ENCODE measurements at regions not wholly inside any gene's neighbourhood (a gene's known extent, or its start where the extent isn't known, plus 50 kb on each side); places are given as distances from the start of the nearest gene placed in this dataset.

GRCh38 chr19:30648866-30649862, 277.0 kb downstream of the ZNF536 start:
- H3K27ac ChIP-seq (ENCODE audit: low read depth, low read length) = no peak overlapping the region
- no peak overlapping the region for H3K4me2 ChIP-seq (ENCODE audit: insufficient read depth in 1 of 2, low read depth in 2 of 2, low read length in 2 of 2)
- no peaks in the 10 kb centered on the region; a peak in 1 of 7 replicates for H3K4me1 ChIP-seq (replicated peaks in 1 of 4; ENCODE audit: control insufficient read depth in 3 of 4, insufficient read depth in 4 of 4, low read length in 3 of 4)
- no peak overlapping the region for H3K4me3 ChIP-seq (ENCODE audit: extremely low read depth in 1 of 4, insufficient read depth in 2 of 4, low read depth in 3 of 4, low read length in 4 of 4)
- FAIRE-seq (no peak), DNase-seq (ENCODE audit: low read depth in 1 of 2, low spot score in 2 of 2) (no peak)
- H2BK5ac ChIP-seq (ENCODE audit: low read depth, low read length) = no peak overlapping the region
- no peak overlapping the region for H2BK20ac ChIP-seq (ENCODE audit: low read length)
- no peaks in the 10 kb centered on the region for H4K20me1 ChIP-seq (replicated peaks in 1 of 2; ENCODE audit: control insufficient read depth in 1 of 2, insufficient read depth in 2 of 2, low read length in 2 of 2)
- H2BK120ac ChIP-seq (replicated peaks; ENCODE audit: low read depth, low read length) = no peak overlapping the region
- no peak overlapping the region for H3K9ac ChIP-seq (replicated peaks in 1 of 4; ENCODE audit: extremely low read depth in 1 of 4, low read depth in 3 of 4, low read length in 3 of 4)
- H4K5ac ChIP-seq (ENCODE audit: insufficient read length, low read depth, low read length) = no peak overlapping the region
- ChIA-PET CTCF (ENCODE audit: partially characterized antibody) (interaction anchor here (0.6 to 1.7 kb wide), 21 partner anchors 17 to 905 kb away, joined by 3 to 7 read pairs (median 3); no protein-coding TSS in a partner anchor), POLR2A (ENCODE audit: partially characterized antibody) (interaction anchor here (1.5 kb wide), 1 partner anchor 202 kb away, joined by 3 read pairs; no protein-coding TSS in a partner anchor)
- no peaks in the 10 kb centered on the region for H3K79me2 ChIP-seq (ENCODE audit: control insufficient read depth in 1 of 2, insufficient read depth in 2 of 2, low read length in 2 of 2)
- H3K27me3 ChIP-seq (replicated peaks in 1 of 4; ENCODE audit: control insufficient read depth in 3 of 4, extremely low read depth in 1 of 4, insufficient read depth in 3 of 4, low read length in 3 of 4) = no peaks in the 10 kb centered on the region
- H3K18ac ChIP-seq (ENCODE audit: extremely low read depth, low read length) = no peak overlapping the region
- H3K79me1 ChIP-seq (ENCODE audit: low read depth, low read length) = no peaks in the 10 kb centered on the region
- H3K14ac ChIP-seq (ENCODE audit: insufficient read length) = no peak overlapping the region
- H4K91ac ChIP-seq (replicated peaks; ENCODE audit: insufficient read length, low read length) = no peak overlapping the region
- no peaks in the 10 kb centered on the region for H3K23me2 ChIP-seq (ENCODE audit: low read depth, low read length)
- no peak overlapping the region for H3K23ac ChIP-seq (ENCODE audit: insufficient read length)
- H3K36me3 ChIP-seq (ENCODE audit: control insufficient read depth in 2 of 4, insufficient read depth in 4 of 4, low read length in 3 of 4) = no peaks in the 10 kb centered on the region
- 86% methylated on average over 12 of the region's 12 CpGs; no CpG with 5 or more reads in 1 of the 2 experiments for WGBS, 2 experiments (ENCODE audit: extremely low coverage in 1 of 2, insufficient coverage in 1 of 2, insufficient read length in 1 of 2, insufficient replicate concordance in 2 of 2, low coverage in 1 of 2, low lambda C conversion rate in 2 of 2, missing lambda C conversion rate in 1 of 2)
- no peak overlapping the region for H3K56ac ChIP-seq (replicated peaks; ENCODE audit: insufficient read length, low read depth, low read length)
- H3K4ac ChIP-seq (replicated peaks; ENCODE audit: insufficient read length, low read depth, low read length) = no peak overlapping the region
- no peak overlapping the region for H2BK12ac ChIP-seq (ENCODE audit: low read depth, low read length)
- H3K9me3 ChIP-seq (ENCODE audit: insufficient read depth in 2 of 2, low read depth in 1 of 2, low read length in 1 of 2) = no peaks in the 10 kb centered on the region
- H4K8ac ChIP-seq (ENCODE audit: extremely low read depth, insufficient read depth, low read length) = no peak overlapping the region
- H2BK15ac ChIP-seq (ENCODE audit: low read length) = no peak overlapping the region
- H2AK5ac ChIP-seq (ENCODE audit: low read depth, low read length) = no peak overlapping the region
- H2AFZ ChIP-seq (ENCODE audit: low read length) = no peak overlapping the region
- TF ChIP-seq FOSL1 (IDR thresholded peaks at IDR 0.05; ENCODE audit: insufficient read depth, low read depth, low read length) (no peak), NANOG (IDR thresholded peaks at IDR 0.05; ENCODE audit: insufficient read depth, low read depth, low read length, poor library complexity, severe bottlenecking) (no peak), RFX5 (IDR thresholded peaks at IDR 0.05; ENCODE audit: borderline replicate concordance, low read depth, low read length) (no peak), GTF2F1 (IDR thresholded peaks at IDR 0.05; ENCODE audit: borderline replicate concordance, low read depth, low read length) (no peak), SP4 (IDR thresholded peaks at IDR 0.05; ENCODE audit: low read length) (no peak), POLR2AphosphoS5 (IDR thresholded peaks at IDR 0.05; ENCODE audit: low read depth, low read length) (no peak), HDAC6 (IDR thresholded peaks at IDR 0.05; ENCODE audit: low read depth, low read length) (no peak), SAP30 (IDR thresholded peaks at IDR 0.05; ENCODE audit: insufficient read depth, insufficient replicate concordance, low read length) (no peak), CHD2 (IDR thresholded peaks at IDR 0.05; ENCODE audit: low read length) (no peak), SIN3A (conservative IDR thresholded peaks at IDR 0.05 in 1 of 2, IDR thresholded peaks at IDR 0.05 in 1 of 2; ENCODE audit: low read depth in 1 of 2, low read length in 2 of 2) (no peak), POLR2A (IDR thresholded peaks at IDR 0.05; ENCODE audit: control extremely low read depth in 1 of 2, low read depth in 2 of 2, low read length in 2 of 2) (no peak)
- TF ChIP-seq, protein P1, sequence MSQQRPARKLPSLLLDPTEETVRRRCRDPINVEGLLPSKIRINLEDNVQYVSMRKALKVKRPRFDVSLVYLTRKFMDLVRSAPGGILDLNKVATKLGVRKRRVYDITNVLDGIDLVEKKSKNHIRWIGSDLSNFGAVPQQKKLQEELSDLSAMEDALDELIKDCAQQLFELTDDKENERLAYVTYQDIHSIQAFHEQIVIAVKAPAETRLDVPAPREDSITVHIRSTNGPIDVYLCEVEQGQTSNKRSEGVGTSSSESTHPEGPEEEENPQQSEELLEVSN (IDR thresholded peaks at IDR 0.05) = no peak
